GM12864 (cell line): ENCODE measurements at regions not wholly inside any gene's neighbourhood (a gene's known extent, or its start where the extent isn't known, plus 50 kb on each side); places are given as distances from the start of the nearest gene placed in this dataset.
A peak's percentile ranks its signal among the peaks of the same experiment; 100 is the strongest.

ENCODE experiments used
- DNase-seq: peaks from one replicate; pipeline ENCODE4 v3.0.0-alpha.2; 2011; ENCODE audit warnings: low read depth
- H3K4me3 ChIP-seq: 2 replicates; pipeline ENCODE4 v1.5.1; 2011; ENCODE audit warnings: mild to moderate bottlenecking, low read depth, low read length, control low read depth
- CTCF ChIP-seq: IDR thresholded peaks from 2 replicates; pipeline ENCODE4 v1.5.1; 2011; ENCODE audit warnings: low read depth, mild to moderate bottlenecking, moderate library complexity, low read length, control low read depth, inconsistent platforms; ENCODE audit errors: missing control alignments

GRCh38 chr12:87274594-87275245 lies 754.5 kb downstream of the C12orf50 start:
- DNase-seq: no peak
- peak; percentile 28 for TF ChIP-seq CTCF
- no peak overlapping the region for H3K4me3 ChIP-seq

- H3K4me3 ChIP-seq: no peak overlapping the region
- DNase-seq: no peak
- TF ChIP-seq CTCF: no peak
Measured at GRCh38 chr12:87272851-87273250, 756.4 kb downstream of the C12orf50 start.

GRCh38 chr12:87270919-87271318 lies 758.3 kb downstream of the C12orf50 start:
- H3K4me3 ChIP-seq: no peak overlapping the region
- no peak for DNase-seq
- TF ChIP-seq CTCF: no peak

- DNase-seq: no peak
- no peak overlapping the region for H3K4me3 ChIP-seq
- no peak for TF ChIP-seq CTCF
Measured at GRCh38 chr12:87266305-87266704, 762.9 kb downstream of the C12orf50 start.

GRCh38 chr12:87259391-87259790 lies 769.8 kb downstream of the C12orf50 start:
- H3K4me3 ChIP-seq: no peak overlapping the region
- no peak for DNase-seq
- TF ChIP-seq CTCF: no peak

- DNase-seq: no peak
- TF ChIP-seq CTCF: no peak
Measured at GRCh38 chr12:87254381-87255030, 774.7 kb downstream of the C12orf50 start.

GRCh38 chr12:87253157-87253556 lies 776.0 kb downstream of the C12orf50 start:
- no peak for DNase-seq
- no peak overlapping the region for H3K4me3 ChIP-seq
- no peak for TF ChIP-seq CTCF

More at GRCh38 chr12:87254381-87255030, 774.7 kb downstream of the C12orf50 start:
- no peak overlapping the region for H3K4me3 ChIP-seq
